ELR (cell line): ENCODE measurements at regions not wholly inside any gene's neighbourhood (a gene's known extent, or its start where the extent isn't known, plus 50 kb on each side); places are given as distances from the start of the nearest gene placed in this dataset.
"Not testable (repeated sequence)": the region's sequence is repeated elsewhere in the genome, so short reads cannot be mapped to it uniquely, and the experiment has no call there.

Source experiments
- DNase-seq: peaks from one replicate; pipeline ENCODE4 v3.0.0-alpha.2; 2015; ENCODE audit warnings: low read depth

GRCh38 chr1:110260194-110260593 lies 50.1 kb downstream of the KCNC4 start:
- DNase-seq = no peak

- no peak for DNase-seq
Measured at GRCh38 chr1:110262296-110262695, 52.2 kb downstream of the KCNC4 start.

- DNase-seq = no peak
Measured at GRCh38 chr1:110262846-110263631, 52.9 kb downstream of the KCNC4 start.

GRCh38 chr1:110264430-110264829 lies 54.3 kb downstream of the KCNC4 start:
- DNase-seq = no peak

- no peak for DNase-seq
Measured at GRCh38 chr1:110265186-110265585, 55.1 kb downstream of the KCNC4 start.

GRCh38 chr1:110266834-110267233 lies 56.7 kb downstream of the KCNC4 start:
- no peak for DNase-seq

GRCh38 chr1:110267260-110267659 lies 57.1 kb downstream of the KCNC4 start:
- no peak for DNase-seq

- DNase-seq = no peak
Measured at GRCh38 chr1:110272045-110272444, 61.9 kb downstream of the KCNC4 start.

- not testable (repeated sequence) for DNase-seq
Measured at GRCh38 chr1:110273832-110274231, 63.7 kb downstream of the KCNC4 start.

- no peak for DNase-seq
Measured at GRCh38 chr1:110280126-110280525, 59.1 kb upstream of the RBM15 start.

GRCh38 chr1:110280804-110281203 lies 58.4 kb upstream of the RBM15 start:
- DNase-seq = no peak

- no peak for DNase-seq
Measured at GRCh38 chr1:110281363-110282290, 57.5 kb upstream of the RBM15 start.

GRCh38 chr1:110282395-110282794 lies 56.8 kb upstream of the RBM15 start:
- DNase-seq = no peak

- DNase-seq = peak; percentile 28
Measured at GRCh38 chr1:110283677-110284076, 55.5 kb upstream of the RBM15 start.

- no peak for DNase-seq
Measured at GRCh38 chr1:110285316-110285715, 53.9 kb upstream of the RBM15 start.

- DNase-seq = no peak
Measured at GRCh38 chr1:110286564-110286963, 52.6 kb upstream of the RBM15 start.

GRCh38 chr1:110288111-110288510 lies 51.1 kb upstream of the RBM15 start:
- peak; percentile 31 for DNase-seq
